ENCODE measurements at regions not wholly inside any gene's neighbourhood (a gene's known extent, or its start where the extent isn't known, plus 50 kb on each side); places are given as distances from the start of the nearest gene placed in this dataset.

- no peak for TF ChIP-seq EHF (CRISPR knock-in tag; IDR thresholded peaks at IDR 0.05)
- TF ChIP-seq ZNF302 (CRISPR knock-in tag; IDR thresholded peaks at IDR 0.05) = no peak
- TF ChIP-seq, protein P1, sequence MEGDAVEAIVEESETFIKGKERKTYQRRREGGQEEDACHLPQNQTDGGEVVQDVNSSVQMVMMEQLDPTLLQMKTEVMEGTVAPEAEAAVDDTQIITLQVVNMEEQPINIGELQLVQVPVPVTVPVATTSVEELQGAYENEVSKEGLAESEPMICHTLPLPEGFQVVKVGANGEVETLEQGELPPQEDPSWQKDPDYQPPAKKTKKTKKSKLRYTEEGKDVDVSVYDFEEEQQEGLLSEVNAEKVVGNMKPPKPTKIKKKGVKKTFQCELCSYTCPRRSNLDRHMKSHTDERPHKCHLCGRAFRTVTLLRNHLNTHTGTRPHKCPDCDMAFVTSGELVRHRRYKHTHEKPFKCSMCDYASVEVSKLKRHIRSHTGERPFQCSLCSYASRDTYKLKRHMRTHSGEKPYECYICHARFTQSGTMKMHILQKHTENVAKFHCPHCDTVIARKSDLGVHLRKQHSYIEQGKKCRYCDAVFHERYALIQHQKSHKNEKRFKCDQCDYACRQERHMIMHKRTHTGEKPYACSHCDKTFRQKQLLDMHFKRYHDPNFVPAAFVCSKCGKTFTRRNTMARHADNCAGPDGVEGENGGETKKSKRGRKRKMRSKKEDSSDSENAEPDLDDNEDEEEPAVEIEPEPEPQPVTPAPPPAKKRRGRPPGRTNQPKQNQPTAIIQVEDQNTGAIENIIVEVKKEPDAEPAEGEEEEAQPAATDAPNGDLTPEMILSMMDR (IDR thresholded peaks at IDR 0.05) = no peak
- TF ChIP-seq CEBPB (IDR thresholded peaks at IDR 0.05) = no peak
- no peak for TF ChIP-seq ESRRA (IDR thresholded peaks at IDR 0.05; ENCODE audit: borderline replicate concordance, low read length)
- Histone ChIP-seq H3K4me3 (no peak overlapping the region), H3K27ac (no peak overlapping the region), H3K9me3 (no peaks in the 10 kb centered on the region), H3K4me1 (no peaks in the 10 kb centered on the region), H3K4me2 (no peak overlapping the region)
- 14% methylated on average over 4 of the region's 4 CpGs for WGBS (ENCODE audit: missing lambda C conversion rate)
- POLR2A ChIA-PET = no interaction called here
- DNase-seq (ENCODE audit: low read depth in 1 of 2, low spot score in 1 of 2) = no peak
- ATAC-seq = no peak
- FAIRE-seq = no peak
- CTCF ChIA-PET = interaction anchor here (1.5 kb wide), 1 partner anchor 13 kb away, joined by 4 read pairs; no protein-coding TSS in a partner anchor
Observed at GRCh38 chr3:137134431-137134830, 176.6 kb downstream of the IL20RB start.

GRCh38 chr3:137148406-137148805 lies 190.6 kb downstream of the IL20RB start:
- Histone ChIP-seq H3K27ac (no peak overlapping the region), H3K9me3 (no peaks in the 10 kb centered on the region), H3K4me2 (no peak overlapping the region), H3K4me3 (no peak overlapping the region), H3K4me1 (no peaks in the 10 kb centered on the region)
- DNase-seq (ENCODE audit: low read depth in 1 of 2, low spot score in 1 of 2) (no peak), FAIRE-seq (no peak), ATAC-seq (no peak)
- POLR2A ChIA-PET = no interaction called here
- WGBS (ENCODE audit: missing lambda C conversion rate) = 31% methylated on average over 3 of the region's 3 CpGs
- TF ChIP-seq PBX3 (IDR thresholded peaks at IDR 0.05) (no peak), KDM5A (IDR thresholded peaks at IDR 0.05) (no peak), CHD4 (IDR thresholded peaks at IDR 0.05; ENCODE audit: borderline replicate concordance) (no peak), MYC (IDR thresholded peaks at IDR 0.05; ENCODE audit: borderline replicate concordance, low read length) (no peak), CEBPB (IDR thresholded peaks at IDR 0.05) (no peak), SREBF2 (IDR thresholded peaks at IDR 0.05) (no peak), CHD2 (IDR thresholded peaks at IDR 0.05; ENCODE audit: low read length, partially characterized antibody) (no peak)
- TF ChIP-seq, protein P1 (IDR thresholded peaks at IDR 0.05) = no peak
- TF ChIP-seq, protein P2, sequence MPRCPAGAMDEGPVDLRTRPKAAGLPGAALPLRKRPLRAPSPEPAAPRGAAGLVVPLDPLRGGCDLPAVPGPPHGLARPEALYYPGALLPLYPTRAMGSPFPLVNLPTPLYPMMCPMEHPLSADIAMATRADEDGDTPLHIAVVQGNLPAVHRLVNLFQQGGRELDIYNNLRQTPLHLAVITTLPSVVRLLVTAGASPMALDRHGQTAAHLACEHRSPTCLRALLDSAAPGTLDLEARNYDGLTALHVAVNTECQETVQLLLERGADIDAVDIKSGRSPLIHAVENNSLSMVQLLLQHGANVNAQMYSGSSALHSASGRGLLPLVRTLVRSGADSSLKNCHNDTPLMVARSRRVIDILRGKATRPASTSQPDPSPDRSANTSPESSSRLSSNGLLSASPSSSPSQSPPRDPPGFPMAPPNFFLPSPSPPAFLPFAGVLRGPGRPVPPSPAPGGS (IDR thresholded peaks at IDR 0.05) = no peak
- TF ChIP-seq, protein P3, sequence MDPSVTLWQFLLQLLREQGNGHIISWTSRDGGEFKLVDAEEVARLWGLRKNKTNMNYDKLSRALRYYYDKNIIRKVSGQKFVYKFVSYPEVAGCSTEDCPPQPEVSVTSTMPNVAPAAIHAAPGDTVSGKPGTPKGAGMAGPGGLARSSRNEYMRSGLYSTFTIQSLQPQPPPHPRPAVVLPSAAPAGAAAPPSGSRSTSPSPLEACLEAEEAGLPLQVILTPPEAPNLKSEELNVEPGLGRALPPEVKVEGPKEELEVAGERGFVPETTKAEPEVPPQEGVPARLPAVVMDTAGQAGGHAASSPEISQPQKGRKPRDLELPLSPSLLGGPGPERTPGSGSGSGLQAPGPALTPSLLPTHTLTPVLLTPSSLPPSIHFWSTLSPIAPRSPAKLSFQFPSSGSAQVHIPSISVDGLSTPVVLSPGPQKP (IDR thresholded peaks at IDR 0.05; ENCODE audit: low read depth, low read length) = no peak
- CTCF ChIA-PET = no interaction called here

- DNase-seq (ENCODE audit: low read depth in 1 of 2, low spot score in 1 of 2) = no peak
- TF ChIP-seq ZSCAN20 (CRISPR knock-in tag; IDR thresholded peaks at IDR 0.05) = no peak
- no peak overlapping the region for H3K27ac ChIP-seq
- no peak for ATAC-seq
- ChIA-PET POLR2A (no interaction called here), CTCF (no interaction called here)
- WGBS (ENCODE audit: missing lambda C conversion rate) = 5% methylated on average over 2 of the region's 2 CpGs
- FAIRE-seq = no peak
- no peak overlapping the region for H3K4me3 ChIP-seq
- no peaks in the 10 kb centered on the region for H3K9me3 ChIP-seq
- H3K4me1 ChIP-seq = no peaks in the 10 kb centered on the region
- H3K4me2 ChIP-seq = no peak overlapping the region
Observed at GRCh38 chr3:137148917-137149316, 191.1 kb downstream of the IL20RB start.

All from A549 (cell line).